Mucosa of descending colon (tissue), 3 donors: ENCODE measurements at regions not wholly inside any gene's neighbourhood (a gene's known extent, or its start where the extent isn't known, plus 50 kb on each side); places are given as distances from the start of the nearest gene placed in this dataset.

ENCODE experiments used
- ATAC-seq: fragments of 200-7000 bp; cut with Tn5 transposase; one replicate; pipeline ENCODE4 v1.9.1; 2020; ENCODE audit warnings: mild to moderate bottlenecking, moderate library complexity
- DNase-seq, 3 donors: peaks; one replicate each; pipeline ENCODE4 v3.0.0-alpha.2; 2020
- H3K36me3 ChIP-seq: fragments of 200-600 bp; one replicate; pipeline ENCODE4 v1.8.0; 2021; ENCODE audit warnings: low read depth, mild to moderate bottlenecking
- H3K4me1 ChIP-seq: fragments of 200-600 bp; one replicate; pipeline ENCODE4 v1.8.0; 2021; ENCODE audit warnings: low read depth, mild to moderate bottlenecking
- H3K4me3 ChIP-seq: fragments of 200-600 bp; one replicate; pipeline ENCODE4 v1.8.0; 2021; ENCODE audit warnings: mild to moderate bottlenecking
- H3K9me3 ChIP-seq: fragments of 200-600 bp; one replicate; pipeline ENCODE4 v1.8.0; 2021; ENCODE audit warnings: mild to moderate bottlenecking
- CTCF ChIP-seq: fragments of 200-600 bp; IDR thresholded peaks from one replicate; pipeline ENCODE4 v1.8.0; 2022; ENCODE audit warnings: antibody characterized with exemption, mild to moderate bottlenecking
- intact Hi-C, 2 donors: fragments of 100-400 bp; cut with DNase I in 1 of 2; cut with micrococcal nuclease in 1 of 2; formaldehyde crosslinking; loops; one replicate each; pipeline versions ENCODE4 v1.11.0 to v1.11.1; 2022; cut with DNase I, micrococcal nuclease
- donor health status: DM: no; HTN: no; CAD: no; lungs with moderate emphysema.
- donor health status: DM: no; HTN: no; CAD: no.
- donor health status: DM: no; HTN: yes; CAD: no.

- intact Hi-C loops: no loop called here
- DNase-seq: no peak
- Histone ChIP-seq H3K9me3 (peaks cover 9% of the 10 kb centered on the region), H3K4me1 (peaks cover 7% of the 10 kb centered on the region), H3K36me3 (no peaks in the 10 kb centered on the region), H3K4me3 (no peak overlapping the region)
- ATAC-seq: no peak
- TF ChIP-seq CTCF: no peak
Observed at GRCh38 chr22:48018346-48018745, 1255.9 kb downstream of the TBC1D22A start.

- Histone ChIP-seq H3K4me1 (no peaks in the 10 kb centered on the region), H3K4me3 (no peak overlapping the region), H3K36me3 (no peaks in the 10 kb centered on the region), H3K9me3 (peaks cover 9% of the 10 kb centered on the region)
- no peak for TF ChIP-seq CTCF
- intact Hi-C loops: no loop called here
- ATAC-seq (no peak), DNase-seq (no peak)
Observed at GRCh38 chr22:48015701-48016100, 1253.3 kb downstream of the TBC1D22A start.

GRCh38 chr22:48004936-48005335 is 1242.5 kb downstream of the TBC1D22A start:
- Histone ChIP-seq H3K4me1 (no peaks in the 10 kb centered on the region), H3K4me3 (no peak overlapping the region), H3K36me3 (no peaks in the 10 kb centered on the region), H3K9me3 (no peaks in the 10 kb centered on the region)
- TF ChIP-seq CTCF: no peak
- intact Hi-C loops: no loop called here
- DNase-seq: no peak
- no peak for ATAC-seq

- Histone ChIP-seq H3K36me3 (no peaks in the 10 kb centered on the region), H3K4me1 (no peaks in the 10 kb centered on the region), H3K9me3 (no peaks in the 10 kb centered on the region), H3K4me3 (no peak overlapping the region)
- ATAC-seq: no peak
- intact Hi-C loops: no loop called here
- no peak for DNase-seq
- no peak for TF ChIP-seq CTCF
Observed at GRCh38 chr22:48004038-48004437, 1241.6 kb downstream of the TBC1D22A start.

GRCh38 chr22:48001101-48001500 is 1238.7 kb downstream of the TBC1D22A start:
- DNase-seq (no peak), ATAC-seq (no peak)
- Histone ChIP-seq H3K4me3 (no peak overlapping the region), H3K4me1 (no peaks in the 10 kb centered on the region), H3K9me3 (no peaks in the 10 kb centered on the region), H3K36me3 (no peaks in the 10 kb centered on the region)
- TF ChIP-seq CTCF: no peak
- intact Hi-C loops: no loop called here

- TF ChIP-seq CTCF: no peak
- intact Hi-C loops: no loop called here
- DNase-seq: no peak
Observed at GRCh38 chr22:47997612-47998011, 1235.2 kb downstream of the TBC1D22A start.

More at GRCh38 chr22:47997612-47998011, 1235.2 kb downstream of the TBC1D22A start:
- no peak for ATAC-seq
- Histone ChIP-seq H3K9me3 (no peaks in the 10 kb centered on the region), H3K4me3 (no peak overlapping the region), H3K36me3 (no peaks in the 10 kb centered on the region), H3K4me1 (no peaks in the 10 kb centered on the region)
